T-cell (primary cell): ENCODE measurements at regions not wholly inside any gene's neighbourhood (a gene's known extent, or its start where the extent isn't known, plus 50 kb on each side); places are given as distances from the start of the nearest gene placed in this dataset.
A peak's percentile ranks its signal among the peaks of the same experiment; 100 is the strongest.
"Not testable (repeated sequence)": the region's sequence is repeated elsewhere in the genome, so short reads cannot be mapped to it uniquely, and the experiment has no call there.

ENCODE experiments used
- ATAC-seq, 4 experiments: fragments of 200-7000 bp in 3 of 4; fragments of 150-1000 bp in 1 of 4; cut with Tn5 transposase; replicated peaks in 1 of 4; 1 replicate in 3 of 4; 2 replicates in 1 of 4; pipeline ENCODE4 v1.10.0; 2021; ENCODE audit warnings: moderate library complexity in 3 of 4, mild to moderate bottlenecking in 2 of 4, moderate number of reproducible peaks in 1 of 4
- CTCF ChIA-PET, 2 donors: fragments of 300-600 bp; sonication (Branson Sonifier 250); formaldehyde crosslinking; loops; one replicate each; lab custom pipeline; 2022; ENCODE audit warnings: antibody characterized with exemption in 2 of 2; lab: Charles Lee
- POLR2A ChIA-PET, 2 donors: fragments of 300-600 bp; sonication (Branson Sonifier 250); formaldehyde crosslinking; loops; one replicate each; lab custom pipeline; 2022; ENCODE audit warnings: antibody characterized with exemption in 2 of 2; lab: Charles Lee
- DNase-seq, 35 experiments: peaks; one replicate each; pipeline versions ENCODE4 v3.0.0 to v3.0.0-alpha.2; 2013 to 2023
- H3K27ac ChIP-seq: one replicate; pipeline ENCODE4 v1.5.1; 2013; ENCODE audit warnings: low read length
- H3K27me3 ChIP-seq, 2 experiments: replicated peaks in 1 of 2; 1 replicate in 1 of 2; 2 replicates in 1 of 2; pipeline versions ENCODE4 v1.6.1 to v1.7.0; 2013; ENCODE audit warnings: low read length in 1 of 2, mixed read lengths in 1 of 2; ENCODE audit not compliant: control insufficient read depth in 2 of 2, insufficient read depth in 2 of 2; ENCODE audit errors: extremely low read depth in 1 of 2
- H3K36me3 ChIP-seq, 2 donors: 1 replicate in 1 of 2; 2 replicates in 1 of 2; pipeline versions ENCODE4 v1.6.1 to v1.7.0; 2013; ENCODE audit warnings: low read length in 1 of 2; ENCODE audit not compliant: control insufficient read depth in 2 of 2, insufficient read depth in 1 of 2; ENCODE audit errors: extremely low read depth in 1 of 2
- H3K4me1 ChIP-seq, 2 experiments: 1 replicate in 1 of 2; 2 replicates in 1 of 2; pipeline versions ENCODE4 v1.6.1 to v1.7.0; 2013; ENCODE audit warnings: low read length in 2 of 2, mixed read lengths in 1 of 2; ENCODE audit not compliant: insufficient read depth in 2 of 2, control insufficient read depth in 1 of 2; ENCODE audit errors: extremely low read depth in 1 of 2
- H3K4me3 ChIP-seq, 2 donors: 1 replicate in 1 of 2; 2 replicates in 1 of 2; pipeline versions ENCODE4 v1.5.1 to v1.7.0; 2013; ENCODE audit warnings: mild to moderate bottlenecking in 2 of 2, low read length in 1 of 2, moderate library complexity in 1 of 2; ENCODE audit not compliant: control insufficient read depth in 1 of 2; ENCODE audit errors: extremely low read depth in 1 of 2
- H3K9me3 ChIP-seq: 2 replicates; pipeline ENCODE4 v1.7.0; 2013
- H3K27ac Mint-ChIP-seq, 2 donors: one replicate each; pipeline ENCODE4 v1.8.0; 2020 to 2021; ENCODE audit warnings: mild to moderate bottlenecking in 2 of 2, mixed read lengths in 2 of 2
- H3K27me3 Mint-ChIP-seq, 2 donors: one replicate each; pipeline ENCODE4 v1.8.0; 2021 to 2022; ENCODE audit warnings: mixed read lengths in 2 of 2
- H3K36me3 Mint-ChIP-seq: one replicate; pipeline ENCODE4 v1.8.0; 2021; ENCODE audit warnings: mixed read lengths
- H3K4me1 Mint-ChIP-seq, 3 donors: one replicate each; pipeline ENCODE4 v1.8.0; 2020 to 2022; ENCODE audit warnings: mixed read lengths in 3 of 3, mild to moderate bottlenecking in 1 of 3
- H3K4me3 Mint-ChIP-seq, 3 donors: one replicate each; pipeline ENCODE4 v1.8.0; 2020 to 2022; ENCODE audit warnings: mild to moderate bottlenecking in 3 of 3, mixed read lengths in 3 of 3, moderate library complexity in 3 of 3
- H3K9me3 Mint-ChIP-seq, 3 donors: one replicate each; pipeline ENCODE4 v1.8.0; 2020 to 2022; ENCODE audit warnings: mixed read lengths in 3 of 3
- WGBS: methylation state at CpG from one replicate; pipeline ENCODE4 v1.1.5; 2013; ENCODE audit warnings: missing lambda C conversion rate; ENCODE audit not compliant: insufficient coverage; 5-methylcytosine and 5-hydroxymethylcytosine counted together

DNA sequence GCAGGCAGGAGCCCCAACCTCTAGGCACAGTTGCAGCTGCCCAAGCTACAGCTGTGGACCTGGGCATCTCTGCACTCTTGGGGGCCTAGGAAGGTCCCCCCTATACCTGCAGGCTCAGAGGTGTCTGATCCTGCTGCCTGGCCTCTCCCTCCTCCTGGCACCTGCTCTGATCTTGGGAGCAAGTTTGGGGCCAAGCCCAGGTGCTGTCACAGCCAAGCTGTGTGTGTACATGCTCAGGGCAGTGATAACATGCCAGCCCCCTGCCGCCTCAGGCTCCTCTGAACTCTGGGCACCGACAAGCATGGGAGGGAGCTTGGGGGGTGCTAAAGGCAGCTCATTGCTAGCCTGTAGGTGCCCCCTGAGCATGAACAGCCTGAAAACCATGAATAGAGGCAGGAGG is 829.6 kb upstream of the VRK2 start:
- Histone ChIP-seq H3K4me1 (no peaks in the 10 kb centered on the region), H3K4me3 (peak overlapping the region in 1 of 2 donors; percentile 8), H3K27me3 (no peaks in the 10 kb centered on the region), H3K27ac (no peak overlapping the region), H3K9me3 (no peaks in the 10 kb centered on the region), H3K36me3 (no peaks in the 10 kb centered on the region)
- CTCF ChIA-PET: no interaction called here
- H3K4me3 Mint-ChIP-seq: no peak overlapping the region
- no peak for DNase-seq
- POLR2A ChIA-PET: no interaction called here
- ATAC-seq: no peak
- no peak overlapping the region for H3K27ac Mint-ChIP-seq
- peaks cover 16 to 44% (median 25%) of the 10 kb centered on the region in 3 donors for H3K9me3 Mint-ChIP-seq
- WGBS: 90% methylated on average over 2 of the region's 2 CpGs
- H3K4me1 Mint-ChIP-seq: no peaks in the 10 kb centered on the region
- H3K36me3 Mint-ChIP-seq: no peaks in the 10 kb centered on the region
- no peaks in the 10 kb centered on the region for H3K27me3 Mint-ChIP-seq

DNA sequence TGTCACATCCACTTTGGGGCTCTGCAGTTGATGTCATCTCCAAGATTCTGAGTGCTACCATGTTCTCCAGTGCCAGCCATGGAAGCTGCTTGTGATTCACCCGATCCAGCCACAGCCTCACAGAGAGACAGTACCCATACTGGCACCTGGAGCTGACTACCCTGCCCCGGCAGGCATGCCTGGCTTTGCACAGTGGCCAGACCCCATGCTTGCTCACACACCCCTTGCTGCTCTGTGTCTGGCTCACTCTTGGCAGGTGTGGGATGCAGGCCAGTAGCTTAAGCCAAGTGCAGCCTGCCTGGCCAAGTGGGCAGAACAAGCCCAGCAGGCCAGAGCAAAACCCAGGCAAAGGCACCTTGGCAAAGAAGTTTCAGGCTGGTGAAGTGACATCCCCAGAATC is 828.4 kb upstream of the VRK2 start:
- Histone ChIP-seq H3K4me3 (no peak overlapping the region), H3K27me3 (no peaks in the 10 kb centered on the region), H3K9me3 (no peaks in the 10 kb centered on the region), H3K36me3 (no peaks in the 10 kb centered on the region), H3K4me1 (no peaks in the 10 kb centered on the region), H3K27ac (no peak overlapping the region)
- Mint-ChIP-seq H3K9me3 (peaks cover 18 to 46% (median 19%) of the 10 kb centered on the region in 3 donors), H3K36me3 (no peaks in the 10 kb centered on the region), H3K27me3 (no peaks in the 10 kb centered on the region), H3K4me1 (no peaks in the 10 kb centered on the region), H3K4me3 (no peak overlapping the region), H3K27ac (no peak overlapping the region)
- DNase-seq: no peak
- no peak for ATAC-seq
- ChIA-PET POLR2A (no interaction called here), CTCF (no interaction called here)
- 36% methylated on average over 1 of the region's 2 CpGs for WGBS

DNA sequence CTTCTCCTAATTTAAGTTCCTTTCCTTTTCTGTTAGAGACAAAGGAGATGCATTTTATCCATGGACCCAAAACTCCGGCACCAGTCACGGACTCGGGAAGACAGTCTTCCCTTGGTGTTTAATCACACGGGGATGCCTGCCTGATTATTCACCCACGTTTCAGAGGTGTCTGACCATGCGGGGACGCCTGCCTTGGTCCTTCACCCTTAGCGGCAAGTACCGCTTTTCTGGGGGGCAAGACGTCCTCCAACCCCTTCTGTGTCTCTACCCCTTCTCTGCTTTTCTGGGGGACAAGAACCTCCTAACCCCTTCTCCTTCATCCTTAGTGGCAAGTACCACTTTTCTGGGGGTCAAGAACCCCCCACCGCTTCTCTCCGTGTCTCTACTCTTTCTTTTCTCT is 816.9 kb upstream of the VRK2 start:
- CTCF ChIA-PET, H3K4me3 ChIP-seq, ATAC-seq, DNase-seq, H3K36me3 ChIP-seq, H3K36me3 Mint-ChIP-seq, POLR2A ChIA-PET, H3K27ac Mint-ChIP-seq, H3K9me3 ChIP-seq, H3K27me3 Mint-ChIP-seq, H3K4me1 ChIP-seq, H3K4me3 Mint-ChIP-seq, H3K27ac ChIP-seq, H3K27me3 ChIP-seq, H3K4me1 Mint-ChIP-seq: not testable (repeated sequence)
- peaks cover 8 to 12% (median 11%) of the 10 kb centered on the region in 3 donors for H3K9me3 Mint-ChIP-seq
- WGBS: 91% methylated on average over 11 of the region's 12 CpGs

DNA sequence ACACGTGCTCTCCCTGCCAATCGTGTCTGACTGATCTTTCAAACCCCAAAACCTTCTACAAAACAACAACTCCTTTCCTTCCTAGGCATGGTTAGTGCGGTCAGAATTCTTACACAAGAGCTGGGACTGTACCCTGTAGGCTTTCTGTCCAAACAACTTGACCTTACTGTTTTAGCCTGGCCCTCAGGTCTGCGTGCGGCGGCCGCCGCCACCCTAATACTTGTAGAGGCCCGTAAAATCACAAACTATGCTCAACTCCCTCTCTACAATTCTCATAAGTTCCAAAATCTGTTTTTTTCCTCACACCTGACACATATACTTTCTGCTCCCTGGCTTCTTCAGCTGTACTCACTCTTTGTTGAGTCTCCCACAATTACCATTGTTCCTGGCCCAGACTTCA is 814.3 kb upstream of the VRK2 start:
- H3K4me1 ChIP-seq, POLR2A ChIA-PET, H3K9me3 ChIP-seq, CTCF ChIA-PET, H3K27me3 ChIP-seq, H3K27ac Mint-ChIP-seq, H3K4me3 ChIP-seq, H3K27ac ChIP-seq, H3K36me3 Mint-ChIP-seq, H3K4me3 Mint-ChIP-seq, DNase-seq, H3K36me3 ChIP-seq, H3K4me1 Mint-ChIP-seq, ATAC-seq, H3K27me3 Mint-ChIP-seq: not testable (repeated sequence)
- H3K9me3 Mint-ChIP-seq: peaks cover 8 to 12% (median 11%) of the 10 kb centered on the region in 3 donors
- 77% methylated on average over 5 of the region's 9 CpGs for WGBS

DNA sequence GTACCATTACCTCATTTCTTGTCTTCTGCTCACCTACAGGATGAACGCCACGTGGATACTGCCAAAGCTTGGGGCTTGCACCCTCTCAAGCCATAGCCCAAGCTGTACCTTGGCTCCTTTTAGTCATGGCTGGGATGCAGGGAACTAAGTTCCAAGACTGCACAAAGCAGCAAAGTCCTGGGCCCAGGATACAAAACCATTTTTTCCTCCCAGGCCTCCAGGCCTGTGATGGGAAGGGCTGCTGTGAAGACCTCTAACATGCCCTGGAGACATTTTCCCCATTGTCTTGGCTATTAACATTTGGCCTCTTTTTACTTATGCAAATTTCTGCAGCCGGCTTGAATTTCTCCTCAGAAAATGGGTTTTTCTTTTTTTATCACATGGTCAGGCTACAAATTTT is 795.1 kb upstream of the VRK2 start:
- H3K36me3 ChIP-seq, H3K4me3 Mint-ChIP-seq, POLR2A ChIA-PET, H3K4me1 ChIP-seq, H3K27ac ChIP-seq, H3K4me1 Mint-ChIP-seq, DNase-seq, H3K9me3 ChIP-seq, H3K27me3 Mint-ChIP-seq, H3K27me3 ChIP-seq, H3K36me3 Mint-ChIP-seq, H3K4me3 ChIP-seq, H3K27ac Mint-ChIP-seq, CTCF ChIA-PET, ATAC-seq: not testable (repeated sequence)
- peaks cover 16 to 52% (median 29%) of the 10 kb centered on the region in 3 donors for H3K9me3 Mint-ChIP-seq
- 100% methylated on average over 1 of the region's 3 CpGs for WGBS

DNA sequence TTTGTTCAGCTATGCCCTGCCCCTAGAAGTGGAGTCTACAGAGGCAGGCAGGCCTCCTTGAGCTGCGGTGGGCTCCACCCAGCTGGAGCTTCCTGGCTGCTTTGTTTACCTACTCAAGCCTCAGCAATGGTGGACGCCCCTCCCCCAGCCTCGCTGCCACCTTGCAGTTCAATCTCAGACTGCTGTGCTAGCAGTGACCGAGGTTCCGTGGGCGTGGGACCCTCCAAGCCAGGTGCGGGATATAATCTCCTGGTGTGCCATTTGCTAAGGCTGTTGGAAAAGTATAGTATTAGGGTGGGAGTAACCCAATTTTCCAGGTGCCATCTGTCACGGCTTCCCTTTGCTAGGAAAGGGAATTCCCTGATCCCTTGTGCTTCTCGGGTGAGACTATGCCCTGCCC is 770.2 kb upstream of the VRK2 start:
- CTCF ChIA-PET, H3K27ac Mint-ChIP-seq, H3K27ac ChIP-seq, H3K9me3 ChIP-seq, H3K27me3 ChIP-seq, H3K27me3 Mint-ChIP-seq, H3K4me1 Mint-ChIP-seq, H3K36me3 Mint-ChIP-seq, H3K4me3 Mint-ChIP-seq, POLR2A ChIA-PET, H3K36me3 ChIP-seq, H3K4me1 ChIP-seq, DNase-seq, ATAC-seq, H3K4me3 ChIP-seq: not testable (repeated sequence)
- WGBS: 74% methylated on average over 7 of the region's 9 CpGs
- H3K9me3 Mint-ChIP-seq: peaks cover 10 to 46% (median 14%) of the 10 kb centered on the region in 3 donors

DNA sequence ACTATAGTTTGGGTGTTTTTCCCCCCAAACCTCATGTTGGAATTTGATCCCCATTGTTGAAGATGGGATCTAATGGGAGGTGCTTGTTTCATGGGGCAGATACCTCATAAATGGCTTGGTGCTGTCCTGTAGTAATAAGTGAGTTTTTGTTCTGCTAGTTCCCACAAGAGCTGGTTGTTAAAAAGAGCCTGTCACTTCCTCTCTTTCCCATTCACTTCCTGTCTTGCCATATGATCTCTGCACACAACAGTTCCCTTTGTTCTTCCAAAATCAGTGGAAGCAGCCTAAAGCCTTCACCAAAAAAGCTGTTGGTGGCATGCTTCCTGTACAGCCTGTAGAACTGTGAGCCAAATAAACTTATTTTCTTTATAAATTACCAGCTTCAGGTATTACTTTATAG is 768.2 kb upstream of the VRK2 start:
- no peaks in the 10 kb centered on the region for H3K27me3 ChIP-seq
- no peaks in the 10 kb centered on the region for H3K4me1 Mint-ChIP-seq
- no peaks in the 10 kb centered on the region for H3K27me3 Mint-ChIP-seq
- ChIA-PET CTCF (no interaction called here), POLR2A (no interaction called here)
- no peaks in the 10 kb centered on the region for H3K4me1 ChIP-seq
- no peaks in the 10 kb centered on the region for H3K9me3 ChIP-seq
- no peak overlapping the region for H3K4me3 ChIP-seq
- no peaks in the 10 kb centered on the region for H3K36me3 Mint-ChIP-seq
- no peaks in the 10 kb centered on the region for H3K36me3 ChIP-seq
- peaks cover 16 to 51% (median 19%) of the 10 kb centered on the region in 3 donors for H3K9me3 Mint-ChIP-seq
- H3K27ac Mint-ChIP-seq: no peak overlapping the region
- ATAC-seq: no peak
- no peak overlapping the region for H3K27ac ChIP-seq
- H3K4me3 Mint-ChIP-seq: no peak overlapping the region
- no peak for DNase-seq
